H1 (cell line): ENCODE measurements at regions not wholly inside any gene's neighbourhood (a gene's known extent, or its start where the extent isn't known, plus 50 kb on each side); places are given as distances from the start of the nearest gene placed in this dataset.

Source experiments
- RAD21 ChIP-seq, 2 experiments: IDR thresholded peaks in 1 of 2; conservative IDR thresholded peaks in 1 of 2; 2 replicates each; pipeline ENCODE4 v1.6.1; 2011; ENCODE audit warnings: low read depth in 2 of 2, low read length in 2 of 2, improper control_type of control experiment in 1 of 2, inconsistent platforms in 1 of 2, mild to moderate bottlenecking in 1 of 2, moderate library complexity in 1 of 2

DNA sequence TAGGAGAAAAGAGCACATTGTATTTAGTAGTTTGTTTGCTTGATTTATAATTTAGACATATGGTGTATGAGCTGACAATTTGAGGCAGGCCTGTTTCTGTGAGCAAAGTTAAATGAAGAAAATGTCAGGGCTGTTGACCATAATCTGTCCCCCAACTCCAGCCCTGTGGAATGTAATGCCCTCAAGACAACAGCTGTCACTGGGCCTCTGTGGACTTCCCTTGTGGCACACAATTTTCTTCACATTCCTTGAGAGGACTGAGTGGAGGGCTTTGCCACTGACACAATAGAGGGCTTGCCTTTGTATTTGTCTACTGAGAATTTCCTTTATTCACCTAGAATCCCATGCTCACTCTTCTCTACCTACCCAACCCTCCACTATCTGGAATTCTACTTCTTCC, 141.2 kb upstream of the CD180 start (continued):
- TF ChIP-seq RAD21 (IDR thresholded peaks at IDR 0.05 in 1 of 2, conservative IDR thresholded peaks at IDR 0.05 in 1 of 2; ENCODE audit: low read depth in 2 of 2, low read length in 2 of 2) = no peak
